Retinal pigment epithelial cell (primary cell): ENCODE measurements at regions not wholly inside any gene's neighbourhood (a gene's known extent, or its start where the extent isn't known, plus 50 kb on each side); places are given as distances from the start of the nearest gene placed in this dataset.

Experiments
- DNase-seq: peaks from one replicate; pipeline ENCODE4 v3.0.0-alpha.2; 2010; ENCODE audit warnings: low read depth
- H3K4me3 ChIP-seq: 2 replicates; pipeline ENCODE4 v1.5.1; 2011; ENCODE audit warnings: mild to moderate bottlenecking, low read length, control low read depth, moderate library complexity
- CTCF ChIP-seq: conservative IDR thresholded peaks from 2 replicates; pipeline ENCODE4 v1.5.1; 2011; ENCODE audit warnings: low read depth, low read length, control low read depth, inconsistent platforms

GRCh38 chr10:10317151-10317550, 700.5 kb upstream of the CELF2 start:
- no peak for TF ChIP-seq CTCF
- DNase-seq = no peak

DNA sequence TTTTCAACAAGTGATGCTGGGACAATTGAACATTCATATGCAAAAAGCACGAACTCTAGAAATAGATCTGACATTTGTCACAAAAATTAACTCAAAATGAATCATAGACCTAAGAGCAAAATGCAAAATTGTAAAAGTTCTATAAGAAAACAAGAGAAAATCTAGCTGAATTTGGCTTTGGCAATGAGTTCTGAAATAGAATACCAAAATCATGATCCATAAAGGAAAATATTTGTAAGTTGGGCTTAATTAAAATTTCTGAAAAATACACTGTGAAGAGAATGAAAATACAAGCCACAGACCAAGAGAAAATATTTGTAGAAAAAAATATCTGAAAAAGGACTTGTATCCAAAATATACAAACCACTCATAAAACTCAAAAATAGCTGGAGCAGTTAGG, 698.8 kb upstream of the CELF2 start:
- no peak overlapping the region for H3K4me3 ChIP-seq
- DNase-seq = no peak
- TF ChIP-seq CTCF = no peak

More at GRCh38 chr10:10317151-10317550, 700.5 kb upstream of the CELF2 start:
- no peak overlapping the region for H3K4me3 ChIP-seq

GRCh38 chr10:10320956-10321355, 696.7 kb upstream of the CELF2 start:
- peak; percentile 71 for DNase-seq
- H3K4me3 ChIP-seq = no peak overlapping the region
- no peak for TF ChIP-seq CTCF

DNA sequence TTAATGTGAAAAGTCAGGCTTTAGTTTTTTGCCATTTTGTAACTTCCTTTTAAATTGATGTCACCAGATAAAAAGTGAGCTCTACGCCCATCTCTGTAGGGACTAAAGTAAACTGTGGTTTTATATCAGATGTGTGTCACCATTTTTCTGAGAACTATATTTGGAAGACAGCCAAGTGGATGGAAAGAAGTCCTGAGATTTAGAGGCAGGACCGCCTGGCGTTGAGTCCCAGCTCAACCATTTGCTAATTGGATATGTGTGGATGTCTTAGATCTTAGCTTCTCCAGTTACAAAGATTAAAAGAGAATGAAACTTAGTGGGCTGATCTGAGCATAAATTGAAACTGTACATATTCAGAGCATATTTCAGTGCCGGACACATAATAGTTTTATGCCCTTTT, 691.6 kb upstream of the CELF2 start:
- peak; percentile 79 for DNase-seq
- no peak for TF ChIP-seq CTCF
- H3K4me3 ChIP-seq = no peak overlapping the region

DNA sequence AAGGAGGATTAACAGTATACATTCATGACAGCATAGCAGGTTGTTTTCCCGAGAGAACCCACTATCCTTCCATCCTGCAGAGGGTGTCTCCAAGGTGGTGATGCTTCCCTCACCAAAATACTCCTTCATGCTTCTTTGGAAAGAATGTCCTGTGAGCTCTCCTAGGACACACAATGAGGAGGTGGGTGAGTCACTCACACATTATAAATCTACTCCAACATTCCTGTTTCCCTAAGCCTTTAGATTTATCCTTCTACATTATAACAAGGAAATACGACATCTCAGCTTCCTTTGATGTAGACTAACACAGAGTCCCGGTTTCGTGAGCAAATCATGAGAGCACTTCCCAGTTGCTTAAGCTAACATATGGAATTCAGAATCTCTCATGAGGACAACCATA, 689.7 kb upstream of the CELF2 start:
- no peak for DNase-seq
- H3K4me3 ChIP-seq = no peak overlapping the region
- no peak for TF ChIP-seq CTCF

GRCh38 chr10:10330418-10330817, 687.3 kb upstream of the CELF2 start:
- DNase-seq = no peak
- no peak for TF ChIP-seq CTCF

DNA sequence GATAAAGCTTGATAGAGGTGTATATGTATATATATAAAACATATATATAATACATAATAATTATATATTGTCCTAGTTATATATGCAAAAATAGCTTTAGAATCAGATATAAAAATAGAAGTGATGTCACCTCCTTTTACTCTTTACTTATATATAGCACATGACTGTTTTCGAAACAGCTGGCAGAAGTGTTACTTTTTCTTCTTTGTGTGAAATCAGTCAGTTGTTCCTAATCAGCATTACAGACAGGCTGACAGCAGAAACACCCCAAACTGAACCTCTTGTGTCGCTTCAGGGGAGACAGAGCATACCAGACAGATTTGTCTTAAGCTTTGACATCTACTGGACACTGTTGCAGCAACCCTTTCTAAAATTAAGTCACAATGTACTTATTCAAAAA, 684.9 kb upstream of the CELF2 start:
- H3K4me3 ChIP-seq = no peak overlapping the region
- no peak for DNase-seq
- TF ChIP-seq CTCF = no peak

More at GRCh38 chr10:10330418-10330817, 687.3 kb upstream of the CELF2 start:
- H3K4me3 ChIP-seq = no peak overlapping the region
